Stomach (tissue), 4 donors: ENCODE measurements at regions not wholly inside any gene's neighbourhood (a gene's known extent, or its start where the extent isn't known, plus 50 kb on each side); places are given as distances from the start of the nearest gene placed in this dataset.

Source experiments
- CTCF ChIP-seq, 7 experiments: fragments of 450-650 bp in 4 of 7; fragments of 200-600 bp in 3 of 7; sonication (generic) in 3 of 7; IDR thresholded peaks; one replicate each; pipeline ENCODE4 v1.5.1; 2016 to 2019; ENCODE audit warnings: antibody characterized with exemption in 7 of 7, control low read depth in 2 of 7, mild to moderate bottlenecking in 1 of 7
- EP300 ChIP-seq: sonication (generic); formaldehyde crosslinking; IDR thresholded peaks from one replicate; pipeline ENCODE4 v1.6.1; 2017; ENCODE audit warnings: antibody characterized with exemption
- POLR2A ChIP-seq, 4 donors: fragments of 450-650 bp; IDR thresholded peaks; one replicate each; pipeline ENCODE4 v1.6.1; 2016; ENCODE audit warnings: antibody characterized with exemption in 4 of 4, control low read depth in 2 of 4, mild to moderate bottlenecking in 1 of 4, moderate library complexity in 1 of 4
- POLR2AphosphoS5 ChIP-seq, 3 donors: sonication (generic); formaldehyde crosslinking; IDR thresholded peaks; one replicate each; pipeline ENCODE4 v1.6.1; 2016; ENCODE audit warnings: antibody characterized with exemption in 3 of 3

GRCh38 chr4:58760737-58761136 lies 1650.6 kb upstream of the IGFBP7 start:
- TF ChIP-seq CTCF (IDR thresholded peaks at IDR 0.05) (no peak), POLR2A (IDR thresholded peaks at IDR 0.05) (no peak), POLR2AphosphoS5 (IDR thresholded peaks at IDR 0.05) (no peak), EP300 (no peak)
